GM21423 (cell line): ENCODE measurements at regions not wholly inside any gene's neighbourhood (a gene's known extent, or its start where the extent isn't known, plus 50 kb on each side); places are given as distances from the start of the nearest gene placed in this dataset.
"Not testable (repeated sequence)": the region's sequence is repeated elsewhere in the genome, so short reads cannot be mapped to it uniquely, and the experiment has no call there.

Source experiments
- ATAC-seq: cut with Tn5 transposase; IDR thresholded peaks from one replicate; pipeline ENCODE4 v1.9.1; 2021; ENCODE audit warnings: mild to moderate bottlenecking, moderate library complexity; ENCODE audit not compliant: unreplicated experiment

DNA sequence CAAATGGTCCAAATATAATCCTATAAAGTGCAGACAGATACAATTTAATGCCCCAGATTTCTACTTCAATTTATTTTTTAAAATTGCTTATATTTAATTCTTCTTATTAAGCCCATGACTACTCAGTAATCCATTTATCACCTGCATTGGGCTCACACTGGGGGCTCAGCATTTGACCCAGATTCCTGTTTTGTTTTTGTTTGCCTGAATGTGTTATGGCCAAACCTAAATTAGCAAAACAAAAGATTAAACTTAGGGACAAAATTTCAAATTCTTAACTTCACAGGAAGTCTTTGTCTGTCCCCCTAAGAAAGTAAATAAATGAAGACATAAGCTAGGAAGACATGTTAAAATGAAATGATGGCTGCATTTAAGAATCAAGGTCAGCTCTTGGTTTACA lies 322.3 kb downstream of the RMST start:
- no peak for ATAC-seq

DNA sequence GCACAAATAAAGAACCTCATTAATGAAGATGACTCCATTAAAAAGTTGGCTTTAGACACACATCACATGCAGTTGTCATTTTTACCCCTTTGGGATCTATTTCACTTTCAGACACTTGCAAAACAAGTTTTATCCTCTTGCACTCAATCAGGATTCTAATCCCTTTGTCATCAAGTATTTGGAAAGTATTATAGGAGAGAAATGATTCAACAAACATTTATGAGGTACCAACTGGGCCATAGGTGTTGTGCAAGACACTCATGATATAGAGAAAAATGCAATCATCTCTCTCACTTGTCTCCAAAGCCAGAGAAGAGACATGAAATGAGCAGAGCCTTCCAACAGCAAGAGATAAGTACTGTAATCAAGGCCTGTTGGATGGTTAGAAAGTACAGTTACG lies 327.7 kb downstream of the RMST start:
- ATAC-seq = no peak

- ATAC-seq = no peak
Measured at GRCh38 chr12:97797473-97797872, 334.9 kb downstream of the RMST start.

GRCh38 chr12:97800561-97800960 lies 338.0 kb downstream of the RMST start:
- no peak for ATAC-seq

DNA sequence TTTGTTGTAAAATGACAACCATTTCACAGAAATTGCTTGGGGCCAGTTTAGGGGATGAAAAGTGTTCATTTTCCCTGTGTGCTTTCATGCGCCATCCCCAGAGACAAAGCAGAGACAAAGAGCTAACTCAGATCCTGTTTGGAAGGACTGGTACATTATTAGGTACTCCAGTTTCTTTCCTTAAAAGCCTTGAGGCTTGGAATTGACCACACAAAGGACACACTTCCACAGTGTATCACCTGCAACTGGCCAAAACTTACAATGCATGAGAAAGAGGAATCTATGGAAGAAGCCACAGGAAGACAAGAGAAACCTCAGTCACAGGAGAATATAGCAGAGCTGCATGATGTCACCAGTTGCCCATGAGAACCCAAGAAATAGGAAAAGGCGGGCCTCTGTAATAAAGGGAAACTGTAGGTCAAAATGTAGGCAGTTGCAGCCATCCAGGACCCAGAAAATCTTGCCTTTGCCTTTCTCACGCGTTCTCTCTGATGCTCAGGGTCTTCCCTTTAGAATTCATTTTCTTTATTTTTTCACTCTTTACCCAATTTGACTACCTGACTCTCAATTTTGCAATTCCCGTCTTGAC lies 339.0 kb downstream of the RMST start:
- ATAC-seq = no peak

GRCh38 chr12:97805146-97805545 lies 342.5 kb downstream of the RMST start:
- ATAC-seq = no peak

DNA sequence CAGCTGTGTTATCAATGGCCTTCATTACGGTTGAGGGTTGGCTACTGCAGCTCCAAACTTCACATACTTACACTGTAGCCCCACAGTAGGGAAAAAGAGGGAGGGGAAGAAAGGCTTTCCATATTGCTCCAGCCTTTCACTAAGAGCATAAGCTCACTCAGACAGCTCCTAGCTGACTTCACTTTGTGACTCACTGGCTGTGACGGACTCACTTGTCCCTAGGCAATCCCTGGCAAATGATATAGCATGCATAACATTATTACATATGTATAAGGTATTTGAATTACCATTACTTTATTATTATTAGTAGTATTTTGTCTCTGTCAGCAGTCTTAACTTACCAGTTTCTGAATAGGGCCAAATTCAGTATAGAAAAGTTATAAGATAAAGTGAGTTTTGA lies 350.7 kb downstream of the RMST start:
- no peak for ATAC-seq

- ATAC-seq = no peak
Measured at GRCh38 chr12:97821806-97822205, 359.2 kb downstream of the RMST start.

GRCh38 chr12:97835541-97835940 lies 372.9 kb downstream of the RMST start:
- no peak for ATAC-seq

DNA sequence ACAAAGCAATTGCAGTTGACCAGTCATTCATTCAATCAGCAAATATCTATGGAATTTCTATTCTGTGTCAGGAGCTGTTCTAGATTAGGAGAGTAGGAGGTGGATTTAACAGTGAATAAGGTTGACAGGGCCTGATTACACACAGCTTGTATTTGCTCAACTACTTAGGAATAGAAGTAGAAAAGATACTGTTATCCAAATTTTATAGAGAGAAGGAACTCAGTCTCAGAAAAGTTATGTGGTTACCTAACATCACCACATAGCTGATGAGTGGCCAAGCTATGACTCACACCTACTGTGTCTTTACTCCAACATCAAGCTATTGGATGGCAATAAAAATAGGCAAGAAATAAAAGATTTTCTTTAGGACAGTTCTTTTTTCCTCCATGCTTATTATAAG lies 374.8 kb downstream of the RMST start:
- ATAC-seq = no peak

GRCh38 chr12:97848051-97848450 lies 385.4 kb downstream of the RMST start:
- no peak for ATAC-seq

DNA sequence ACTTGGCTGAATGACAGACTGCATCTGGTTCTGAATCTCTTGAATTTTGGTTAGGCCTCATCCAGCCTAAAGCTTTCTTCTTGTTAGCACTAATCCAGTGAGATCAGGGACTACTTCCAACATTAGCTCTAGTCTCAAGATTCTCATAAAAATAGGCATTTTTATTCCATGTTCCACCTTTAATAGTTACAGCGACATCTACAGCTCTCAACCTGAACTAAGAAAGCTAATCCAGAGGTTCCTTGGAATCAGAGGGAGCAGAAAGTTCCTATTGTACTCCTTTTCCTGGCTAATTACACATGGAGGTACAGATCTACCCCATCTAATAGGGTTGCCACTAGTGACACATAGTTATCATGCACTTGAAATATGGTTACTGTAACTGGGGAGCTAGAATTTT lies 391.9 kb downstream of the RMST start:
- no peak for ATAC-seq

DNA sequence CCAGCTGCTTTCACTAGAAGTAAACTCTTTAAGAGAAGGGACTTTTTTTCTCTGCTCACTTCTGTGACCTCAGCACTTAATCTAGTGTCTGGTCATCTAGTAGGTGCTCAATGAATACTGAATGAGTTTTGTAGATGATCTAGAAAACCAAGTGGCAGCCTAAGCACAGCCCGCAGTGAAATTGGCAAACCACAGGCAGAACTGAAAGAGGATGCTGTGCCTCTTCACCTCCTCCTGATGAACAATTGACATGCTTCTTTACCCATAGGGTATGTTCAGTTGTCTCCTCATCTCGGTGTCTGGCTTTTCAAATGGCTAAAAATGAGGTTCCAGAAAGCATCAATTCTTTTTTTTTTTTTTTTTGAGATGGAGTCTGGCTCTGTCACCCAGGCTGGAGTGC lies 399.5 kb downstream of the RMST start:
- no peak for ATAC-seq

DNA sequence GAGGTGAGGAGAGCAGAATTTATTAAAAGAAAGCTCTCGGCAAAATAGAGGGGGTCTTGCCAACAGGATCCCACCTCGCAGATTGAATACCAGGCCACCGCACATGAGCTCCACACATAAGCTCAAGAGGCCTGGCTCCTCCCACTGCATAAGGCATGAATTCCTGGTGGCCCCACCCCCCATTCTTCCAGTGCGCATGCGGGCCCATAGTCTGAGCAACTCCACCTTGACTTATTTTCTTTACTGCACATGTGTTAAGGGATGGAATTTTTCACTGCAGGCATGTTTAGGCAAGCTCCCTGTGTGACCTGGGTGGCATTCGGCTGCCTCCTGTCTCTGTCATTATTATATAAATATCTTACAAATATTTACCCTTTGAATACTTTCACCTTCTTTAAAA lies 412.5 kb downstream of the RMST start:
- ATAC-seq = no peak

DNA sequence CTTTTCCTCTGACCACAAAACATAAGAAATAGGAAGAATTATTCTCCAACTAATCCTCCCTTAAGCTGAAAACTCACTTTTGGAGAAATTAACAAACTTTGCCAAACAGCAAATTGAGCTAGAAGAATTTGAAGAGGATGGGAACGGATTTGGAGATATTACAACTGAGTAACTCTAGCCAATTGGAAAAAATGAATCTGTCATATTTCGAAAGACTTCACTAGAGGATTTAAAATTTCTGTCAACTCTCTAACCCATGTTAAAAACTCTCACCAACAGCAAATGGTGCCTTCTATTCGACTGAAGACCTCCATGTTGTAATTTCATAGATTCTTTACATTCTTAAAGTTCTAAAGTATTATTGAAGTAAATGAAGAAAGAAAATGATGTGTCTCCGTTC lies 414.2 kb downstream of the RMST start:
- no peak for ATAC-seq

GRCh38 chr12:97877404-97877803 lies 414.8 kb downstream of the RMST start:
- no peak for ATAC-seq

- ATAC-seq = no peak
Measured at GRCh38 chr12:97886511-97887176, 424.0 kb downstream of the RMST start.

- not testable (repeated sequence) for ATAC-seq
Measured at GRCh38 chr12:97897881-97898280, 435.3 kb downstream of the RMST start.

DNA sequence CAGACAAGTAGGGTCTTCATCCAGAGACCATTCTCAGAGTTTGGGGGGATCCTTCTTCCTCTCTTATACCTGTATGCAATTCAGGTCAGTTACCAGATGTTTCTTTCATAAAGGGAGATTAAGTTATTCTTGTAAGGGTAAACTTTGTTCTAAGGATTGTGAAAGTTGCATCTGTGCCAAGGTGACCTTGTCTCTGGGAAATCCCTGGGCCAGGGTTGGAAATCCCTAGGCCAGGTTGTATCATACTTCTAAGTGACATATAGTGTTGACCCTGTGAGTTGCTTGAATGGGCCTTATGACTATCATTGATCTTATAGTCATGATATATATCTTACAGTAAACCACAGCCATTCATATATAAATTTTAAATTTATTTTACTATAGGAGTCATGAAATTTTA lies 436.9 kb downstream of the RMST start:
- no peak for ATAC-seq

- ATAC-seq = no peak
Measured at GRCh38 chr12:97899956-97900355, 437.4 kb downstream of the RMST start.

GRCh38 chr12:97903356-97903755 lies 440.8 kb downstream of the RMST start:
- ATAC-seq = no peak

DNA sequence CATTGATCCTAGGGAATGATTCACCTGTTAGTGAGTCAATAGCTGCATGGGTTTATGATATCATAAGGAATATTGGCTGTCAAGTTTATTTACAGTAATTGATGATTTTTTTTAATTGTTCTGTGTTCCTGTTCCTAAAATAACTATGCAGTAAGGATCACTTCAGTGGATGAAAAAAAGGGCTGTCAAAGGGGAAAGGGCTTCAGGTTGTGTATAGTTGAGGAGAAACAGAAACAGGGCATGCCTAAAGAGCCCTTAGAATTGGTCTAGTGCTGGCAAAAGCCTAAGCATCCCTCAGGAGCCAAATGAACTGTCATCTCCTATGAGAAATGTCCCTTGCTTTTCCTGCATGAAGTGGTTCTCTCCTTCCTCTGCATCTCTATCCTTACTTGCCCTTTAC lies 444.9 kb downstream of the RMST start:
- no peak for ATAC-seq

GRCh38 chr12:97910559-97910958 lies 448.0 kb downstream of the RMST start:
- no peak for ATAC-seq
